HCT116 (cell line): ENCODE measurements at regions not wholly inside any gene's neighbourhood (a gene's known extent, or its start where the extent isn't known, plus 50 kb on each side); places are given as distances from the start of the nearest gene placed in this dataset.

Source experiments
- ATAC-seq: fragments of 200-7000 bp; cut with Tn5 transposase; 2 replicates; pipeline ENCODE4 v1.9.1; 2020; ENCODE audit warnings: mild to moderate bottlenecking, moderate library complexity
- BruUV-seq: library from RNA; stranded (reverse); fragments of 400-500 nt; replicated peaks from 2 replicates; lab custom pipeline; 2021; lab: Mats Ljungman, UMichigan
- CTCF ChIA-PET: fragments of 300-600 bp; sonication (Branson Sonifier 250); formaldehyde crosslinking; loops from one replicate; lab custom pipeline; 2021; ENCODE audit warnings: antibody characterized with exemption; lab: Charles Lee
- POLR2A ChIA-PET: fragments of 300-600, 350-600 bp; sonication (Branson Sonifier 250); formaldehyde crosslinking; loops from one replicate; lab custom pipeline; 2021; ENCODE audit warnings: antibody characterized with exemption; lab: Charles Lee
- RAD21 ChIA-PET, 2 experiments: fragments of 300-600 bp; sonication (Branson Sonifier 250); formaldehyde crosslinking; loops; one replicate each; lab custom pipeline; 2023; ENCODE audit warnings: low total read pairs in 2 of 2; ENCODE audit not compliant: uncharacterized antibody in 2 of 2, unreplicated experiment in 2 of 2, low non-redundant PET in 1 of 2; lab: Charles Lee
- DNase-seq: peaks from one replicate; pipeline ENCODE4 v3.0.0-alpha.2; 2010; ENCODE audit warnings: low read depth, low spot score
- H2AFZ ChIP-seq: fragments of 200-600 bp; shearing (Covaris generic), sonication (generic); 2 replicates; pipeline ENCODE4 v1.6.1; 2017; ENCODE audit warnings: low read depth, mixed run types, mixed read lengths, antibody characterized with exemption, low read length; ENCODE audit not compliant: poor library complexity, severe bottlenecking
- H3K27ac ChIP-seq: 2 replicates; pipeline ENCODE4 v1.5.1; 2012; ENCODE audit warnings: low read depth, low read length
- H3K27me3 ChIP-seq: fragments of 200-600 bp; sonication (generic); 2 replicates; pipeline ENCODE4 v1.6.1; 2016; ENCODE audit warnings: mixed run types, low read length, mixed read lengths; ENCODE audit not compliant: insufficient read depth
- H3K36me3 ChIP-seq, 2 experiments: fragments of 200-500 bp in 1 of 2; fragments of 200-600 bp in 1 of 2; sonication (Bioruptor generic) in 1 of 2; sonication (generic) in 1 of 2; 2 replicates each; pipeline versions ENCODE4 v1.5.1 to v1.6.1; 2014 to 2016; ENCODE audit warnings: low read length in 2 of 2, inconsistent platforms in 1 of 2, mixed read lengths in 1 of 2, mixed run types in 1 of 2; ENCODE audit not compliant: insufficient read depth in 2 of 2, control insufficient read depth in 1 of 2
- H3K4me1 ChIP-seq, 2 experiments: fragments of 200-600 bp in 1 of 2; sonication (generic) in 1 of 2; 2 replicates each; pipeline versions ENCODE4 v1.5.1 to v1.6.1; 2012 to 2017; ENCODE audit warnings: low read length in 2 of 2, inconsistent platforms in 1 of 2, mild to moderate bottlenecking in 1 of 2, mixed read lengths in 1 of 2, mixed run types in 1 of 2, moderate library complexity in 1 of 2; ENCODE audit not compliant: insufficient read depth in 2 of 2, control insufficient read depth in 1 of 2
- H3K4me2 ChIP-seq: fragments of 200-600 bp; sonication (generic); 2 replicates; pipeline ENCODE4 v1.6.1; 2017; ENCODE audit warnings: mixed run types, low read length, mixed read lengths
- H3K4me3 ChIP-seq, 2 experiments: fragments of 200-600 bp in 1 of 2; sonication (generic) in 1 of 2; replicated peaks in 1 of 2; 2 replicates each; pipeline ENCODE4 v1.5.1; 2011 to 2016; ENCODE audit warnings: low read length in 2 of 2, control low read depth in 1 of 2, low read depth in 1 of 2, mild to moderate bottlenecking in 1 of 2, mixed read lengths in 1 of 2, mixed run types in 1 of 2
- H3K79me2 ChIP-seq: fragments of 200-600 bp; sonication (generic); 2 replicates; pipeline ENCODE4 v1.6.1; 2017; ENCODE audit warnings: mild to moderate bottlenecking, mixed run types, low read length, moderate library complexity, mixed read lengths; ENCODE audit not compliant: insufficient read depth
- H3K9ac ChIP-seq: fragments of 200-600 bp; sonication (generic); 2 replicates; pipeline ENCODE4 v1.6.1; 2016; ENCODE audit warnings: low read length, mixed read lengths
- H3K9me2 ChIP-seq: fragments of 200-600 bp; sonication (generic), shearing (Covaris generic); 2 replicates; pipeline ENCODE4 v1.6.1; 2017; ENCODE audit warnings: mixed run types, mild to moderate bottlenecking, moderate library complexity; ENCODE audit not compliant: insufficient read depth
- H3K9me3 ChIP-seq, 2 experiments: fragments of 200-500 bp in 1 of 2; fragments of 200-600 bp in 1 of 2; sonication (Bioruptor generic) in 1 of 2; sonication (generic) in 1 of 2; 2 replicates each; pipeline ENCODE4 v1.6.1; 2014 to 2017; ENCODE audit warnings: low read length in 2 of 2, mixed read lengths in 2 of 2, inconsistent platforms in 1 of 2, low read depth in 1 of 2, mild to moderate bottlenecking in 1 of 2, mixed run types in 1 of 2, moderate library complexity in 1 of 2; ENCODE audit not compliant: control insufficient read depth in 1 of 2, insufficient read depth in 1 of 2
- H4K20me1 ChIP-seq: fragments of 200-600 bp; sonication (generic), shearing (Covaris generic); 2 replicates; pipeline ENCODE4 v1.6.1; 2017; ENCODE audit warnings: mixed run types, mild to moderate bottlenecking, moderate library complexity; ENCODE audit not compliant: insufficient read depth
- CBX3 ChIP-seq: IDR thresholded peaks from 2 replicates; pipeline ENCODE4 v1.6.1; 2012; ENCODE audit warnings: low read depth
- ELF1 ChIP-seq: IDR thresholded peaks from 2 replicates; pipeline ENCODE4 v1.6.1; 2012; ENCODE audit warnings: low read depth, borderline replicate concordance
- EZH2 ChIP-seq: fragments of 200-600 bp; sonication (generic); IDR thresholded peaks from 2 replicates; pipeline ENCODE4 v1.6.1; 2017; ENCODE audit warnings: antibody characterized with exemption, mixed run types
- POLR2AphosphoS5 ChIP-seq: IDR thresholded peaks from 2 replicates; pipeline ENCODE4 v1.6.1; 2011; ENCODE audit warnings: mild to moderate bottlenecking, low read depth, low read length, moderate library complexity
- RAD21 ChIP-seq: IDR thresholded peaks from 2 replicates; pipeline ENCODE4 v1.6.1; 2012; ENCODE audit warnings: low read depth, mild to moderate bottlenecking
- ZFX ChIP-seq: fragments of 450-650 bp; IDR thresholded peaks from 2 replicates; pipeline ENCODE4 v1.6.1; 2017
- intact Hi-C: fragments of 100-400 bp; cut with micrococcal nuclease; formaldehyde crosslinking; loops from 2 replicates; pipeline ENCODE4 v1.10.0; 2022
- TF ChIP-seq, protein P1 (sequence below): IDR thresholded peaks from 2 replicates; pipeline ENCODE4 v1.6.1; 2012; ENCODE audit warnings: low read depth
- TF ChIP-seq, protein P2 (sequence below): IDR thresholded peaks from 2 replicates; pipeline ENCODE4 v1.6.1; 2012
- TF ChIP-seq, protein P3 (sequence below): IDR thresholded peaks from 2 replicates; pipeline ENCODE4 v1.6.1; 2012

DNA sequence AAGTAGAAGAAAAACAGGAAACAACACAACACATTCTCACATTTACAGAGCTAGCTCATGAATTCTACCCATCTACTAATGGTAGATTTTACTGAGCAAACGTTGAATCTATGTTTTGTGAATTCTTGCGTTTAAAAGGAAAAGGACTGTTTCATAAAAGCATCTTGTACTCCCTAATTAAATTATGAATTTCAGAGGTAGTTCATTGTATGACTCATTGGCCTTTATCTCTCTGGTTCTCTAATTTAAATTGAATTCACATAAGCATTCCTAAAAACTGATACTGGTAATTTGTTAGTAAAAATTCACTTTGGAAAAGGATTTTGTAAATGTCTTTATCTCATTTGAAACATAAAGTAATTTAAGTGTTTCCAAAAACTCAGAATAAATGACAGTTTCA, 687.3 kb downstream of the BRINP3 start:
- RAD21 ChIA-PET, result no interaction called here
- no peak overlapping the region for H3K4me3 ChIP-seq
- CTCF ChIA-PET, result no interaction called here
- H3K4me2 ChIP-seq, result no peak overlapping the region
- BruUV-seq, result no TSS peak
- DNase-seq (no peak), ATAC-seq (no peak)
- H3K79me2 ChIP-seq, result no peaks in the 10 kb centered on the region
- no peaks in the 10 kb centered on the region; the same call in 1 of the 2 replicates for H4K20me1 ChIP-seq
- no peak for TF ChIP-seq EZH2
- TF ChIP-seq, protein P1, sequence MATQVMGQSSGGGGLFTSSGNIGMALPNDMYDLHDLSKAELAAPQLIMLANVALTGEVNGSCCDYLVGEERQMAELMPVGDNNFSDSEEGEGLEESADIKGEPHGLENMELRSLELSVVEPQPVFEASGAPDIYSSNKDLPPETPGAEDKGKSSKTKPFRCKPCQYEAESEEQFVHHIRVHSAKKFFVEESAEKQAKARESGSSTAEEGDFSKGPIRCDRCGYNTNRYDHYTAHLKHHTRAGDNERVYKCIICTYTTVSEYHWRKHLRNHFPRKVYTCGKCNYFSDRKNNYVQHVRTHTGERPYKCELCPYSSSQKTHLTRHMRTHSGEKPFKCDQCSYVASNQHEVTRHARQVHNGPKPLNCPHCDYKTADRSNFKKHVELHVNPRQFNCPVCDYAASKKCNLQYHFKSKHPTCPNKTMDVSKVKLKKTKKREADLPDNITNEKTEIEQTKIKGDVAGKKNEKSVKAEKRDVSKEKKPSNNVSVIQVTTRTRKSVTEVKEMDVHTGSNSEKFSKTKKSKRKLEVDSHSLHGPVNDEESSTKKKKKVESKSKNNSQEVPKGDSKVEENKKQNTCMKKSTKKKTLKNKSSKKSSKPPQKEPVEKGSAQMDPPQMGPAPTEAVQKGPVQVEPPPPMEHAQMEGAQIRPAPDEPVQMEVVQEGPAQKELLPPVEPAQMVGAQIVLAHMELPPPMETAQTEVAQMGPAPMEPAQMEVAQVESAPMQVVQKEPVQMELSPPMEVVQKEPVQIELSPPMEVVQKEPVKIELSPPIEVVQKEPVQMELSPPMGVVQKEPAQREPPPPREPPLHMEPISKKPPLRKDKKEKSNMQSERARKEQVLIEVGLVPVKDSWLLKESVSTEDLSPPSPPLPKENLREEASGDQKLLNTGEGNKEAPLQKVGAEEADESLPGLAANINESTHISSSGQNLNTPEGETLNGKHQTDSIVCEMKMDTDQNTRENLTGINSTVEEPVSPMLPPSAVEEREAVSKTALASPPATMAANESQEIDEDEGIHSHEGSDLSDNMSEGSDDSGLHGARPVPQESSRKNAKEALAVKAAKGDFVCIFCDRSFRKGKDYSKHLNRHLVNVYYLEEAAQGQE, result no peak
- TF ChIP-seq POLR2AphosphoS5, result no peak
- TF ChIP-seq, protein P2, sequence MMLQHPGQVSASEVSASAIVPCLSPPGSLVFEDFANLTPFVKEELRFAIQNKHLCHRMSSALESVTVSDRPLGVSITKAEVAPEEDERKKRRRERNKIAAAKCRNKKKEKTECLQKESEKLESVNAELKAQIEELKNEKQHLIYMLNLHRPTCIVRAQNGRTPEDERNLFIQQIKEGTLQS, result no peak
- TF ChIP-seq ZFX, result no peak
- TF ChIP-seq RAD21, result no peak
- TF ChIP-seq, protein P3, sequence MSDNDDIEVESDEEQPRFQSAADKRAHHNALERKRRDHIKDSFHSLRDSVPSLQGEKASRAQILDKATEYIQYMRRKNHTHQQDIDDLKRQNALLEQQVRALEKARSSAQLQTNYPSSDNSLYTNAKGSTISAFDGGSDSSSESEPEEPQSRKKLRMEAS, result no peak
- no peak for TF ChIP-seq CBX3
- TF ChIP-seq ELF1, result no peak
- H3K27ac ChIP-seq, result no peak overlapping the region
- no peaks in the 10 kb centered on the region for H3K27me3 ChIP-seq
- H2AFZ ChIP-seq, result no peak overlapping the region
- POLR2A ChIA-PET, result no interaction called here
- intact Hi-C loops, result no loop called here
- no peaks in the 10 kb centered on the region for H3K9me2 ChIP-seq
- H3K9ac ChIP-seq, result no peak overlapping the region
- H3K4me1 ChIP-seq, result no peaks in the 10 kb centered on the region
- no peaks in the 10 kb centered on the region for H3K9me3 ChIP-seq
- no peaks in the 10 kb centered on the region for H3K36me3 ChIP-seq
